GM12878 (cell line): ENCODE measurements at regions not wholly inside any gene's neighbourhood (a gene's known extent, or its start where the extent isn't known, plus 50 kb on each side); places are given as distances from the start of the nearest gene placed in this dataset.

Experiments
- ATAC-seq: fragments of 200-7000 bp; cut with Tn5 transposase; 3 replicates; pipeline ENCODE4 v1.9.1; 2020; ENCODE audit warnings: mild to moderate bottlenecking, moderate library complexity
- BruUV-seq: library from RNA; stranded (reverse); fragments of 400-500 nt; replicated peaks from 2 replicates; lab custom pipeline; 2021; lab: Mats Ljungman, UMichigan
- CTCF ChIA-PET: fragments of 300-600 bp; sonication (Branson Sonifier 250); formaldehyde crosslinking; extraction: SDS; loops from one replicate; lab custom pipeline; 2021; ENCODE audit warnings: inconsistent platforms; lab: Yijun Ruan, JAX
- POLR2A ChIA-PET: fragments of 350-600 bp; formaldehyde crosslinking; extraction: SDS; loops from one replicate; lab custom pipeline; 2021; ENCODE audit warnings: inconsistent platforms; lab: Charles Lee
- RAD21 ChIA-PET: fragments of 300-600 bp; sonication (Branson Sonifier 250); formaldehyde crosslinking; loops from one replicate; lab custom pipeline; 2023; ENCODE audit warnings: antibody characterized with exemption; ENCODE audit not compliant: unreplicated experiment; lab: Charles Lee
- SMC1A ChIA-PET: fragments of 300-600 bp; sonication (Branson Sonifier 250); formaldehyde crosslinking; loops from one replicate; lab custom pipeline; 2023; ENCODE audit not compliant: unreplicated experiment, uncharacterized antibody; lab: Charles Lee
- DNase-seq: peaks from one replicate; pipeline ENCODE4 v3.0.0-alpha.2; 2011; ENCODE audit warnings: low read depth, low spot score
- FAIRE-seq: peaks from 3 replicates; lab custom pipeline; 2011; peaks lifted over from hg19 to GRCh38; lab: Jason Lieb, UNC
- H2AFZ ChIP-seq: 2 replicates; pipeline ENCODE4 v1.6.0; 2011; ENCODE audit warnings: low read depth, low read length, control low read depth; ENCODE audit not compliant: control insufficient read depth
- H3K27ac ChIP-seq: 2 replicates; pipeline ENCODE4 v1.5.1; 2011; ENCODE audit warnings: control low read depth; ENCODE audit not compliant: control insufficient read depth, insufficient read depth
- H3K27me3 ChIP-seq, 2 experiments: replicated peaks in 1 of 2; 2 replicates each; pipeline versions ENCODE4 v1.6.0 to v1.6.1; 2011; ENCODE audit warnings: low read length in 1 of 2; ENCODE audit not compliant: control insufficient read depth in 2 of 2, insufficient read depth in 2 of 2
- H3K36me3 ChIP-seq, 2 experiments: 2 replicates each; pipeline ENCODE4 v1.5.1; 2011; ENCODE audit warnings: low read length in 1 of 2; ENCODE audit not compliant: control insufficient read depth in 2 of 2, insufficient read depth in 2 of 2
- H3K4me1 ChIP-seq: 2 replicates; pipeline ENCODE4 v1.6.1; 2011; ENCODE audit warnings: mild to moderate bottlenecking, low read length, moderate library complexity, mixed read lengths; ENCODE audit not compliant: control insufficient read depth, insufficient read depth
- H3K4me2 ChIP-seq: 2 replicates; pipeline ENCODE4 v1.6.0; 2011; ENCODE audit warnings: control low read depth; ENCODE audit not compliant: control insufficient read depth, insufficient read depth
- H3K4me3 ChIP-seq: fragments of 200-600 bp; sonication (generic); 2 replicates; pipeline ENCODE4 v1.5.1; 2016
- H3K79me2 ChIP-seq: 2 replicates; pipeline ENCODE4 v1.6.0; 2011; ENCODE audit warnings: low read length; ENCODE audit not compliant: control insufficient read depth, insufficient read depth
- H3K9ac ChIP-seq: 2 replicates; pipeline ENCODE4 v1.8.0; 2011; ENCODE audit warnings: low read length, control low read depth, mixed read lengths; ENCODE audit not compliant: control insufficient read depth, insufficient read depth
- H3K9me3 ChIP-seq: replicated peaks from 3 replicates; pipeline ENCODE4 v1.5.1; 2011; ENCODE audit warnings: mild to moderate bottlenecking, low read length; ENCODE audit not compliant: control insufficient read depth, insufficient read depth
- H4K20me1 ChIP-seq: 2 replicates; pipeline ENCODE4 v1.6.0; 2011; ENCODE audit not compliant: control insufficient read depth, insufficient read depth
- ATF3 ChIP-seq: IDR thresholded peaks from 2 replicates; pipeline ENCODE4 v1.6.1; 2011; ENCODE audit warnings: low read depth, mild to moderate bottlenecking, low read length, moderate library complexity, borderline replicate concordance; ENCODE audit errors: extremely low read depth
- BCL3 ChIP-seq: IDR thresholded peaks from 2 replicates; pipeline ENCODE4 v1.6.1; 2011; ENCODE audit warnings: borderline replicate concordance, low read depth, mild to moderate bottlenecking, moderate library complexity, low read length; ENCODE audit not compliant: insufficient read depth, poor library complexity, severe bottlenecking
- CEBPB ChIP-seq, 2 experiments: fragments of 150-350 bp in 1 of 2; IDR thresholded peaks; 2 replicates each; pipeline ENCODE4 v1.6.1; 2012 to 2014; ENCODE audit warnings: low read depth in 2 of 2, low read length in 2 of 2, borderline replicate concordance in 1 of 2, inconsistent platforms in 1 of 2
- CHD2 ChIP-seq: IDR thresholded peaks from 2 replicates; pipeline ENCODE4 v1.6.1; 2011; ENCODE audit warnings: low read depth, low read length, improper control_type of control experiment, borderline replicate concordance
- FOXK2 ChIP-seq: fragments of 450-650 bp; IDR thresholded peaks from 2 replicates; pipeline ENCODE4 v1.6.1; 2017; ENCODE audit warnings: mild to moderate bottlenecking, moderate library complexity
- HDAC6 ChIP-seq: fragments of 200-600 bp; sonication (generic); IDR thresholded peaks from one replicate; pipeline ENCODE4 v1.8.0; 2017; ENCODE audit warnings: antibody characterized with exemption; ENCODE audit not compliant: unreplicated experiment
- KAT2A ChIP-seq: conservative IDR thresholded peaks from 2 replicates; pipeline ENCODE4 v1.6.1; 2011; ENCODE audit warnings: low read depth, low read length; ENCODE audit not compliant: control insufficient read depth
- MEF2B ChIP-seq: fragments of 450-650 bp; IDR thresholded peaks from 2 replicates; pipeline ENCODE4 v1.6.1; 2018; ENCODE audit warnings: mild to moderate bottlenecking, moderate library complexity; ENCODE audit not compliant: partially characterized antibody, poor library complexity, severe bottlenecking
- MTA2 ChIP-seq: fragments of 450-650 bp; IDR thresholded peaks from 2 replicates; pipeline ENCODE4 v1.6.1; 2016; ENCODE audit warnings: low read depth, mild to moderate bottlenecking, moderate library complexity
- MXI1 ChIP-seq: fragments of 150-350 bp; IDR thresholded peaks from 2 replicates; pipeline ENCODE4 v1.6.1; 2011; ENCODE audit warnings: low read depth, mild to moderate bottlenecking, inconsistent platforms, low read length, improper control_type of control experiment
- MYC ChIP-seq: IDR thresholded peaks from 2 replicates; pipeline ENCODE4 v1.6.1; 2011; ENCODE audit warnings: mild to moderate bottlenecking, low read length, moderate library complexity, inconsistent platforms; ENCODE audit not compliant: insufficient read depth, insufficient replicate concordance, insufficient read length, severe bottlenecking
- PKNOX1 ChIP-seq: fragments of 450-650 bp; IDR thresholded peaks from 2 replicates; pipeline ENCODE4 v1.6.1; 2016; ENCODE audit warnings: mild to moderate bottlenecking
- POLR2AphosphoS2 ChIP-seq: IDR thresholded peaks from 2 replicates; pipeline ENCODE4 v1.6.1; 2011; ENCODE audit warnings: low read depth, mild to moderate bottlenecking, low read length, improper control_type of control experiment, moderate library complexity
- POLR2AphosphoS5 ChIP-seq: IDR thresholded peaks from 2 replicates; pipeline ENCODE4 v1.6.1; 2011; ENCODE audit warnings: mild to moderate bottlenecking, low read length, inconsistent platforms
- RELA ChIP-seq: fragments of 450-650 bp; IDR thresholded peaks from 2 replicates; pipeline ENCODE4 v1.8.0; 2014; ENCODE audit warnings: borderline replicate concordance; ENCODE audit not compliant: partially characterized antibody
- RELB ChIP-seq: fragments of 450-650 bp; IDR thresholded peaks from 2 replicates; pipeline ENCODE4 v1.6.1; 2017; ENCODE audit warnings: low read depth, mild to moderate bottlenecking, moderate library complexity
- YY1 ChIP-seq: IDR thresholded peaks from 2 replicates; pipeline ENCODE4 v1.6.1; 2011; ENCODE audit warnings: low read depth, mild to moderate bottlenecking, low read length
- WGBS: methylation state at CpG from one replicate; pipeline ENCODE4 v1.1.6; 2016; ENCODE audit warnings: low lambda C conversion rate; ENCODE audit not compliant: insufficient replicate concordance, insufficient coverage; ENCODE audit errors: missing lambda C conversion rate; 5-methylcytosine and 5-hydroxymethylcytosine counted together
- in situ Hi-C: fragments of 300-500 bp; cut with MboI; formaldehyde crosslinking; loops from 9 replicates; pipeline ENCODE4 v1.14.3; 2018; ENCODE audit warnings: mixed read lengths
- intact Hi-C: fragments of 100-400 bp; cut with micrococcal nuclease; formaldehyde crosslinking; loops from one replicate; pipeline ENCODE4 v1.14.2; 2022; ENCODE audit not compliant: unreplicated experiment

- CTCF ChIA-PET = no interaction called here
Observed at GRCh38 chr17:15083225-15083624, 181.9 kb downstream of the PMP22 start.

More at GRCh38 chr17:15083225-15083624, 181.9 kb downstream of the PMP22 start:
- TF ChIP-seq POLR2AphosphoS2 (no peak), RELA (no peak), FOXK2 (no peak), HDAC6 (no peak), MXI1 (no peak), CHD2 (no peak), PKNOX1 (no peak), ATF3 (no peak), MYC (no peak), RELB (no peak), MTA2 (no peak), POLR2AphosphoS5 (no peak), BCL3 (no peak), CEBPB (IDR thresholded peaks at IDR 0.05; ENCODE audit: borderline replicate concordance in 1 of 2, low read depth in 2 of 2, low read length in 2 of 2) (no peak), YY1 (no peak), KAT2A (no peak), MEF2B (no peak)
- in situ Hi-C loops (no loop called here), intact Hi-C loops (no loop called here)
- no peak for ATAC-seq
- Histone ChIP-seq H3K9me3 (no peaks in the 10 kb centered on the region), H3K36me3 (no peaks in the 10 kb centered on the region), H3K4me1 (no peaks in the 10 kb centered on the region), H3K4me3 (no peak overlapping the region), H3K9ac (no peak overlapping the region), H3K4me2 (no peak overlapping the region), H2AFZ (no peak overlapping the region), H3K27ac (no peak overlapping the region), H3K79me2 (no peaks in the 10 kb centered on the region), H4K20me1 (no peaks in the 10 kb centered on the region), H3K27me3 (no peaks in the 10 kb centered on the region)
- WGBS = 17% methylated on average over 5 of the region's 5 CpGs
- BruUV-seq = no TSS peak
- ChIA-PET POLR2A (no interaction called here), SMC1A (no interaction called here), RAD21 (no interaction called here)
- FAIRE-seq = no peak
- DNase-seq = no peak
